GM12891 (cell line): ENCODE measurements at regions not wholly inside any gene's neighbourhood (a gene's known extent, or its start where the extent isn't known, plus 50 kb on each side); places are given as distances from the start of the nearest gene placed in this dataset.

Source experiments
- POLR2A ChIP-seq: IDR thresholded peaks from 2 replicates; pipeline ENCODE4 v1.6.1; 2011; ENCODE audit warnings: low read depth, low read length, control low read depth
- POLR2AphosphoS5 ChIP-seq: IDR thresholded peaks from 2 replicates; pipeline ENCODE4 v1.6.1; 2011; ENCODE audit warnings: low read depth, low read length, control low read depth
- TAF1 ChIP-seq: IDR thresholded peaks from 2 replicates; pipeline ENCODE4 v1.6.1; 2011; ENCODE audit warnings: low read depth, low read length, control low read depth

DNA sequence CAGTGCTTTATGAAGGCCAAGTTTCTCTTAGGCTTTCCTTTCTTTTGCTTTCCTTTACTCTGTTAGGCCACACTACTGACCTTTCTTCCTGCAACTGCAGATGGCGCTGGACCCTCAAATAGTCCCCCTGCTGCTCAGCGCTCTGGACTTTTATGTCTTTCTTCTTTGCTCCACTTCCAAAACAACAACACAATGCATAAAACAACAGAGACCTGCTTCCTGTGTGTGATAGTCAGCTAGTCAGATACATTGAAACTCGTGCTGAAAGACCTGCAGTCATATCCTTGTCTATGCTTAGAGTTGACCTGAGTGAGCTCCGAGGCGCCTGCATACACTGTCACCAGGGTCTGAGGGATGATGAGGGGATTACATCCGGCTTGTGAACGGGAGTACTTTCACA lies 108.9 kb upstream of the TEX13D start:
- TF ChIP-seq POLR2A: no peak
- no peak for TF ChIP-seq POLR2AphosphoS5
- TF ChIP-seq TAF1: no peak
